ENCODE measurements at regions not wholly inside any gene's neighbourhood (a gene's known extent, or its start where the extent isn't known, plus 50 kb on each side); places are given as distances from the start of the nearest gene placed in this dataset.
A peak's percentile ranks its signal among the peaks of the same experiment; 100 is the strongest.

- no peak for DNase-seq (ENCODE audit: extremely low read depth, low read depth, low spot score)
Observed at GRCh38 chr18:34631093-34631966, 78.8 kb upstream of the DTNA start.

DNA sequence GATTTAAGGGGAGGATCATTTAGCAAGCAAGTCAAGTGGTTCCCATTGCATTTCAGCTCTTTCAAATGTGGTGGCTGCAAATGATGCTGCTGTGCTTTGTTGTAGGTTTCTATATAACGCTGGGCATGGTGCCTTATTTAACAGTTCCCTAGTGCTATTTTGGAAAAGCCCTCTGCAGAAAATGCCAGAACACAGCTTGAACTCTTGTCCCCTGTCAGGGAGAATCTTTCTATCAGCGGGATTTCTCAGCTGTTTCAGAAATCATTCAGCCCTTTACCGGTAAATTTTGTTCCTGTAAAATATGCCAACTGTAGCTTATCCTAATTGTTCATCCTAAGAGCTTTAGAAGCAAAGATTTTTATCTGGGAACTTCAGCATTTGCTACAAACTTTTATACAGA is 77.8 kb upstream of the DTNA start:
- no peak for DNase-seq (ENCODE audit: extremely low read depth, low read depth, low spot score)

DNA sequence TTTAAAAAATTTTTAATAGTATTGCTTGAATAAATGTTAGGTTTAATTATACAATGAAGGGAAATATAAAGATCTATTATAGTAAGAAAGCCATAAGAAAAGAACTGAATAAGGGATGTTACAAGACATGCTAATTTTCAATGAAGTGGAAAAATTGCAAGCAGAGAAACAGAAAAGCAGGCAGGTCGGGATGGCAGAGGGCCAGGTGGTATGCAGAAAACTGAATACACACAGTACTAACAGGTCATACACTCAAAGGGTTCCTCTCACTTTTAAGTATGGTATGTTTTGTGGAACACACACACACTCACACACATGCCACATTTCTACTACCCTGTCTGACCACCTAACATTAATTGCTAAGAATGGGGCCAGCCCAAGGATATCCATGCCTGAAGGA is 76.7 kb upstream of the DTNA start:
- DNase-seq (ENCODE audit: extremely low read depth, low read depth, low spot score): no peak

DNA sequence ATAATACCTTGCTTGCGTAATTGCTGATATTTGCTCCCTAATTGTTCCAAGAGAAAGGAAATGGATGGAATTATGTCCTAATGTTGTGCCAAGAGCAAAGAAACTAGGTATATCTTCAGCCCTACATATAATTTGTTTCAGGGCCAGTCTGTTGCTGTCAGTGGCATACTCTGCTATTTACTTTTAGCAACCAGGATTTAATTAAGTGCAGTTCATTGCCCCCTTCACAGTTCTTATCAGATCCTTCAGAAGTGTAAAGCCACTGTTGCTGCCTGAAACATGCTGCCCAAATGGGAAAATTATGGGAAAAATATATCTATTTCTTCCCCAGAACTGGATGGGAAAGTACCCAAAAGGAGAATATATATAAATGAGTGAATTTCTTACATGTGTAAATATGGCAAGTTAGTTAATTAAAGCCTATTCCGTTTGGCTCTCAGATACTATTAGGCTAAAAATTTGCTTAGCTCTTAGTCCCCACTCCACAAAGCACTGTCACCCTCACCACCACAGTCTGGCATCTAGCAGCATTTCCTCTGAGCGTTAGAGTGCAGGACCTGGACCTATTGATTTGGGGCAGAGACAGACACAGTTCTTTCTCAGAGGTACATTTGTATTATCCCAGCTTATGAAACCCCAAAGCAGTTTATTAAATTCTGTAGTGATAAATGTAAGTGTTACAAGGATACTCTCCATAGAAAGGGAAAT is 72.8 kb upstream of the DTNA start:
- DNase-seq (ENCODE audit: extremely low read depth, low read depth, low spot score): no peak

DNA sequence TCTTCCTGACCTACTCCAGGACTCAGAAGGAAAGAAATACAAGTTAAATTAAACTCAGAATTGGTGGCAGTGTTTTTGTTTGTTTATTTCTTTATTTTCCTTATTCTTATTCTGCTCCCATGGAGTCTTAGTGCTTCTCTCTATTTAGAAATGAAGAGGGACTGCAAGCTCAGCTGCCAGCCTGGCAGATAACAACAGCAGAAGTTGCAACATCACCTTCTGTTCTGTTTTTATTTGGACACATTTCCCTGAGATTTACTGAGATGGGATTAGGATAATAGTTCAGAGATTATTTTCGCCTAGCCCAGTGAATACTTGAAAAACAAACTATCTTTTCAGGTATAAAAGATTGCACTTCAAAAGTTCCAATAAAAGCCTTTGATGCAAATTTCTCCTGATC is 70.4 kb upstream of the DTNA start:
- DNase-seq (ENCODE audit: extremely low read depth, low read depth, low spot score): no peak

- DNase-seq (ENCODE audit: extremely low read depth, low read depth, low spot score): no peak
Observed at GRCh38 chr18:34640276-34640675, 69.8 kb upstream of the DTNA start.

GRCh38 chr18:34643989-34644388 is 66.1 kb upstream of the DTNA start:
- no peak for DNase-seq (ENCODE audit: extremely low read depth, low read depth, low spot score)

GRCh38 chr18:34647251-34647650 is 62.8 kb upstream of the DTNA start:
- no peak for DNase-seq (ENCODE audit: extremely low read depth, low read depth, low spot score)

DNA sequence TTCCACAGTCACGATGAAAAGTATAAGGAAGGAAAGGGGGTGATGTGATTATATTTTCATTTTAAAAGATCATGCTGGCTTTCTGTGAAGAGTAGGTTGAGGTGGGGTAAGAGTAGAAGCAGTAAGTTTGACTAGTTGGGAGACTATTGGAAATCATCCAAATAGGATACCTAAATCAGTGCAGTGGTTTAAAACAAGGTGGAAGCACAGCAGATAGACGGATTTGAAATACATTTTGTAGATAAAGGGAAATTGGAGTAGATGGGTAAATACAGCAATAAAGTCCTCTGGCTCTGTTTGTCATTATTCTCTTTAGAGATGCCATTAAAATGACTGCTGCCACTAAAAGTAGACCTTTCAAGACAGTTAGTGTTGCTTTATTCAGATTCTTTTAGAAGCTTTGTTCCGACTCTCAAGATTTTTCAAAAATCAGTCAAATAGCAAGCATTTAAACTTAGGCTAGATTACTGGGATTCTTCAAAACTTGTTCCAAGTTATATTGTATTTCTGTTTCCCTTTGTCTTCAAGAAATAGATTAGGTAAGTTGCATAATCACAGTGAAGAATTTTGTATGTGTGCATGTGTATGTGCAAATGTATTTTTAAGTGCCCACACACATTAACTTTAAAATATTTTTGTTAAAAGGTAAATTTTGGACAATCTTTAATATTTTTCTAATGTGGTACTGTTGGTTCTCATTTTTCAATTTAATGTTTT is 61.7 kb upstream of the DTNA start:
- DNase-seq (ENCODE audit: extremely low read depth, low read depth, low spot score): no peak

GRCh38 chr18:34649080-34649479 is 61.0 kb upstream of the DTNA start:
- DNase-seq (ENCODE audit: extremely low read depth, low read depth, low spot score): no peak

DNA sequence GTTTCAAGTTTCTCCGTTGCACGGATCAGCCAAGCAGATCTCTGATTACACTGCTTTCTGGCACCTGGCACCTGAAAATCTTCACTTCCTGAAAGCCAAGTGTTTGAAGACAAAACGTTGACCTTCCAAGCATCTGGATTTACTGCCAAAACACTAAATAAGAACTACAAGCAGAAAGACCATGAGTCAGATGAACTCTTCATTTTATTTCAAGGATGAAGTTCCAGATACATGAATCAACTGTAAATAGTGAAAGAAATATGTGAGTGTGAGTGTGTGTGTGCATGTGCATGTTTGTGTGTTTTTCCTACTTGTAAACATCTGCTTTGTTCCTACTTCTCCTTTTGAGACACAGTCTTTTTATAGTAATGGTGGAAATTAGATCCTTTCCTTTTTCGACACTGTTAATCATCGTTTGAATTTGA is 60.0 kb upstream of the DTNA start:
- DNase-seq (ENCODE audit: extremely low read depth, low read depth, low spot score): no peak

DNA sequence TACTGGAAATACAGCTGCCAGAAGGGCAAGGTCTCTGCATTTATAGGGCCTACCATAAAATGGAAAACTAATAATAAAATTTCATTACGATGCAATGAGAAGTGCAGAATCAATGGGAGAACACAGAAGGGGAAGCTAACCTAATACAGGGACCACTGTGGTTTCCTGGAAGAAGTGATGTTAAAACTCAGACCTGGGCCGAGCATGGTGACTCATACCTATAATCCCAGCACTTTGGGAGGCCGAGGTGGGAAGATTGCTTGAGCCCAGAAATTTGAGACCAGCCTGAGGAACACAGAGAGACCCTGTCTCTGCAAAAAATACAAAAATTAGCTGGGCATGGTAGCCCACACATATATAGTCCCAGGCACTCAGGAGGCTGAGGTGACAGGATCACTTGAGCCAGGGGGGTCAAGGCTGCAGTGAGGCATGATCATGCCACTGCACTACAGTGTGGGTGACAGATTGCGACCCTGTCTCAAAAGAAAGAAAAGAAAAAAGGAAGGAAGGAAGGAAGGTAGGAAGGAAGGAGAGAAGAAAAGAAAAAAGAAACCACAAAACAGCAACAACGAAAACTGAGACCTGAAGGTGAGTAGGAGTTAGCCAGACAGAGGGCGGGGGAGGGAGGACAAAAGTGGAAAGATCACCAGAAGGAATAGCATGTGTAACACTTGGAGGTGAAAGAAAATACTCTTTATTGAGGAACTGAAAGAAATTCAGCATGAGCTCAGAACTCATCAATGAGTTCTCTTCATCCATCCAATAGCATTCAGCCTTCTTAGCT is 58.3 kb upstream of the DTNA start:
- no peak for DNase-seq (ENCODE audit: extremely low read depth, low read depth, low spot score)

- no peak for DNase-seq (ENCODE audit: extremely low read depth, low read depth, low spot score)
Observed at GRCh38 chr18:34655131-34655530, 55.0 kb upstream of the DTNA start.

DNA sequence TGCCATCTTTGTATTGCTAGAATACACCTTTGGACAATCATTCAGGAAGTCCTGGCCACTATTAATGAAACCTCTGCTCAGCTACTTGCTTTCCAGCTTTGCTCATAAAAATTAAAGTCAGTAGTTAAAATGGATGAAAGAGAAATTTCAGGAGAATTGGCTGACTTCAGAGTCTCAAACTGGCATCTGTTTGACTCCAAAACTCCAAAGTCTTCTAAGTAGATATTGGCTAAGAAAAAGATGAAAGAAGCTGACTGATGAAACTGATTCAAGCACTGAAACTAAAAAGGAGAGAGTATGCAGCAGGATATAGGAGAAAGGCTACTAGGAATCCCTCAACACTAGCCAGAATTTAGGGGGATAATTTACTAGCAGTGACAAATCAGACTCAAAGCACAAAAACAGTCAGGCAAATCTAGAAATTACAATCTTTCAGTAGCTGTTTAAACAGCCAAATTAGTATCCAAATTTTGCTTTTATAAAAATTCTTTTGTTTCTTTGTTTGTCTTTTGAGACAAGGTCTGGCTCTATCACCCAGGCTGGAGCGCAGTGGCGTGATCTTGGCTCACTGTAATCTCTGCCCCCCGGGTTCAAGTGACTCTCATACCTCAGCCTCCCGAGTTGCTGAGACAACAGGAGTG is 52.1 kb upstream of the DTNA start:
- DNase-seq (ENCODE audit: extremely low read depth, low read depth, low spot score): no peak

GRCh38 chr18:34659579-34660517 is 50.2 kb upstream of the DTNA start:
- DNase-seq (ENCODE audit: extremely low read depth, low read depth, low spot score): peak; percentile 93
